T-cell (primary cell): ENCODE measurements at regions not wholly inside any gene's neighbourhood (a gene's known extent, or its start where the extent isn't known, plus 50 kb on each side); places are given as distances from the start of the nearest gene placed in this dataset.

Experiments used
- ATAC-seq, 4 experiments: fragments of 200-7000 bp in 3 of 4; fragments of 150-1000 bp in 1 of 4; cut with Tn5 transposase; replicated peaks in 1 of 4; 1 replicate in 3 of 4; 2 replicates in 1 of 4; pipeline ENCODE4 v1.10.0; 2021; ENCODE audit warnings: moderate library complexity in 3 of 4, mild to moderate bottlenecking in 2 of 4, moderate number of reproducible peaks in 1 of 4
- CTCF ChIA-PET, 2 donors: fragments of 300-600 bp; sonication (Branson Sonifier 250); formaldehyde crosslinking; loops; one replicate each; lab custom pipeline; 2022; ENCODE audit warnings: antibody characterized with exemption in 2 of 2; lab: Charles Lee
- POLR2A ChIA-PET, 2 donors: fragments of 300-600 bp; sonication (Branson Sonifier 250); formaldehyde crosslinking; loops; one replicate each; lab custom pipeline; 2022; ENCODE audit warnings: antibody characterized with exemption in 2 of 2; lab: Charles Lee
- DNase-seq, 35 experiments: peaks; one replicate each; pipeline versions ENCODE4 v3.0.0 to v3.0.0-alpha.2; 2013 to 2023
- H3K27ac ChIP-seq: one replicate; pipeline ENCODE4 v1.5.1; 2013; ENCODE audit warnings: low read length
- H3K27me3 ChIP-seq, 2 experiments: replicated peaks in 1 of 2; 1 replicate in 1 of 2; 2 replicates in 1 of 2; pipeline versions ENCODE4 v1.6.1 to v1.7.0; 2013; ENCODE audit warnings: low read length in 1 of 2, mixed read lengths in 1 of 2; ENCODE audit not compliant: control insufficient read depth in 2 of 2, insufficient read depth in 2 of 2; ENCODE audit errors: extremely low read depth in 1 of 2
- H3K36me3 ChIP-seq, 2 donors: 1 replicate in 1 of 2; 2 replicates in 1 of 2; pipeline versions ENCODE4 v1.6.1 to v1.7.0; 2013; ENCODE audit warnings: low read length in 1 of 2; ENCODE audit not compliant: control insufficient read depth in 2 of 2, insufficient read depth in 1 of 2; ENCODE audit errors: extremely low read depth in 1 of 2
- H3K4me1 ChIP-seq, 2 experiments: 1 replicate in 1 of 2; 2 replicates in 1 of 2; pipeline versions ENCODE4 v1.6.1 to v1.7.0; 2013; ENCODE audit warnings: low read length in 2 of 2, mixed read lengths in 1 of 2; ENCODE audit not compliant: insufficient read depth in 2 of 2, control insufficient read depth in 1 of 2; ENCODE audit errors: extremely low read depth in 1 of 2
- H3K4me3 ChIP-seq, 2 donors: 1 replicate in 1 of 2; 2 replicates in 1 of 2; pipeline versions ENCODE4 v1.5.1 to v1.7.0; 2013; ENCODE audit warnings: mild to moderate bottlenecking in 2 of 2, low read length in 1 of 2, moderate library complexity in 1 of 2; ENCODE audit not compliant: control insufficient read depth in 1 of 2; ENCODE audit errors: extremely low read depth in 1 of 2
- H3K9me3 ChIP-seq: 2 replicates; pipeline ENCODE4 v1.7.0; 2013
- H3K27ac Mint-ChIP-seq, 2 donors: one replicate each; pipeline ENCODE4 v1.8.0; 2020 to 2021; ENCODE audit warnings: mild to moderate bottlenecking in 2 of 2, mixed read lengths in 2 of 2
- H3K27me3 Mint-ChIP-seq, 2 donors: one replicate each; pipeline ENCODE4 v1.8.0; 2021 to 2022; ENCODE audit warnings: mixed read lengths in 2 of 2
- H3K36me3 Mint-ChIP-seq: one replicate; pipeline ENCODE4 v1.8.0; 2021; ENCODE audit warnings: mixed read lengths
- H3K4me1 Mint-ChIP-seq, 3 donors: one replicate each; pipeline ENCODE4 v1.8.0; 2020 to 2022; ENCODE audit warnings: mixed read lengths in 3 of 3, mild to moderate bottlenecking in 1 of 3
- H3K4me3 Mint-ChIP-seq, 3 donors: one replicate each; pipeline ENCODE4 v1.8.0; 2020 to 2022; ENCODE audit warnings: mild to moderate bottlenecking in 3 of 3, mixed read lengths in 3 of 3, moderate library complexity in 3 of 3
- H3K9me3 Mint-ChIP-seq, 3 donors: one replicate each; pipeline ENCODE4 v1.8.0; 2020 to 2022; ENCODE audit warnings: mixed read lengths in 3 of 3
- WGBS: methylation state at CpG from one replicate; pipeline ENCODE4 v1.1.5; 2013; ENCODE audit warnings: missing lambda C conversion rate; ENCODE audit not compliant: insufficient coverage; 5-methylcytosine and 5-hydroxymethylcytosine counted together

GRCh38 chr1:238778113-238778512, 608.3 kb upstream of the CHRM3 start:
- no CpG with 5 or more reads among the region's 1 CpG for WGBS
- CTCF ChIA-PET, result no interaction called here
- Mint-ChIP-seq H3K27ac (no peak overlapping the region), H3K4me3 (no peak overlapping the region), H3K9me3 (peaks cover 6 to 18% (median 10%) of the 10 kb centered on the region in 3 donors), H3K36me3 (no peaks in the 10 kb centered on the region), H3K4me1 (no peaks in the 10 kb centered on the region), H3K27me3 (no peaks in the 10 kb centered on the region)
- Histone ChIP-seq H3K36me3 (no peaks in the 10 kb centered on the region), H3K27me3 (no peaks in the 10 kb centered on the region), H3K4me3 (no peak overlapping the region), H3K4me1 (no peaks in the 10 kb centered on the region), H3K27ac (no peak overlapping the region), H3K9me3 (no peaks in the 10 kb centered on the region)
- ATAC-seq, result no peak
- no peak for DNase-seq
- POLR2A ChIA-PET, result interaction anchor here in 1 of 2 donors (0.6 kb wide), 1 partner anchor 906 kb away, joined by 3 read pairs; no protein-coding TSS in a partner anchor

GRCh38 chr1:238777551-238777950, 608.8 kb upstream of the CHRM3 start:
- Mint-ChIP-seq H3K4me3 (no peak overlapping the region), H3K36me3 (no peaks in the 10 kb centered on the region), H3K9me3 (peaks cover 5 to 15% (median 10%) of the 10 kb centered on the region in 3 donors), H3K27me3 (no peaks in the 10 kb centered on the region), H3K4me1 (no peaks in the 10 kb centered on the region), H3K27ac (no peak overlapping the region)
- Histone ChIP-seq H3K36me3 (no peaks in the 10 kb centered on the region), H3K9me3 (no peaks in the 10 kb centered on the region), H3K4me1 (no peaks in the 10 kb centered on the region), H3K4me3 (no peak overlapping the region), H3K27ac (no peak overlapping the region), H3K27me3 (no peaks in the 10 kb centered on the region)
- ChIA-PET CTCF (no interaction called here), POLR2A (no interaction called here)
- DNase-seq (no peak), ATAC-seq (no peak)

- Mint-ChIP-seq H3K27ac (no peak overlapping the region), H3K27me3 (no peaks in the 10 kb centered on the region), H3K36me3 (no peaks in the 10 kb centered on the region), H3K9me3 (peaks cover 0 to 23% (median 10%) of the 10 kb centered on the region in 3 donors), H3K4me1 (no peaks in the 10 kb centered on the region), H3K4me3 (no peak overlapping the region)
- WGBS, result 86% methylated on average over 3 of the region's 3 CpGs
- Histone ChIP-seq H3K4me1 (no peaks in the 10 kb centered on the region), H3K4me3 (no peak overlapping the region), H3K36me3 (no peaks in the 10 kb centered on the region), H3K9me3 (no peaks in the 10 kb centered on the region), H3K27me3 (no peaks in the 10 kb centered on the region), H3K27ac (no peak overlapping the region)
- DNase-seq (no peak), ATAC-seq (no peak)
- ChIA-PET CTCF (no interaction called here), POLR2A (no interaction called here)
These were observed 610.2 kb upstream of the CHRM3 start for GRCh38 chr1:238776126-238776525.

GRCh38 chr1:238772322-238772721, 614.0 kb upstream of the CHRM3 start:
- Histone ChIP-seq H3K36me3 (no peaks in the 10 kb centered on the region), H3K27ac (no peak overlapping the region), H3K4me1 (no peaks in the 10 kb centered on the region), H3K4me3 (no peak overlapping the region), H3K9me3 (no peaks in the 10 kb centered on the region), H3K27me3 (no peaks in the 10 kb centered on the region)
- no peak for ATAC-seq
- no CpG with 5 or more reads among the region's 2 CpGs for WGBS
- Mint-ChIP-seq H3K27me3 (no peaks in the 10 kb centered on the region), H3K27ac (no peak overlapping the region), H3K4me3 (no peak overlapping the region), H3K9me3 (peaks cover 4 to 11% (median 9%) of the 10 kb centered on the region in 3 donors), H3K4me1 (no peaks in the 10 kb centered on the region), H3K36me3 (no peaks in the 10 kb centered on the region)
- CTCF ChIA-PET, result no interaction called here
- POLR2A ChIA-PET, result no interaction called here
- DNase-seq, result no peak

GRCh38 chr1:238767321-238767720, 619.0 kb upstream of the CHRM3 start:
- no peaks in the 10 kb centered on the region for H3K36me3 Mint-ChIP-seq
- no peak for ATAC-seq
- no peaks in the 10 kb centered on the region for H3K36me3 ChIP-seq
- H3K27ac Mint-ChIP-seq, result no peak overlapping the region
- DNase-seq, result no peak
- H3K9me3 ChIP-seq, result no peaks in the 10 kb centered on the region
- H3K4me3 Mint-ChIP-seq, result no peak overlapping the region
- peaks cover 18 to 45% (median 20%) of the 10 kb centered on the region in 3 donors for H3K9me3 Mint-ChIP-seq
- H3K4me3 ChIP-seq, result no peak overlapping the region
- H3K4me1 ChIP-seq, result no peaks in the 10 kb centered on the region
- no peaks in the 10 kb centered on the region for H3K4me1 Mint-ChIP-seq
- CTCF ChIA-PET, result no interaction called here
- H3K27me3 ChIP-seq, result no peaks in the 10 kb centered on the region
- WGBS, result no CpG with 5 or more reads among the region's 2 CpGs
- H3K27ac ChIP-seq, result no peak overlapping the region
- H3K27me3 Mint-ChIP-seq, result no peaks in the 10 kb centered on the region
- POLR2A ChIA-PET, result interaction anchor here in 1 of 2 donors (0.6 kb wide), 1 partner anchor 15 kb away, joined by 3 read pairs; no protein-coding TSS in a partner anchor

- Histone ChIP-seq H3K27ac (no peak overlapping the region), H3K27me3 (no peaks in the 10 kb centered on the region), H3K4me1 (no peaks in the 10 kb centered on the region), H3K36me3 (no peaks in the 10 kb centered on the region), H3K4me3 (no peak overlapping the region), H3K9me3 (no peaks in the 10 kb centered on the region)
- no peak for DNase-seq
- no peak overlapping the region for H3K4me3 Mint-ChIP-seq
- H3K27me3 Mint-ChIP-seq, result no peaks in the 10 kb centered on the region
- H3K4me1 Mint-ChIP-seq, result no peaks in the 10 kb centered on the region
- ChIA-PET CTCF (no interaction called here), POLR2A (no interaction called here)
- no peak overlapping the region for H3K27ac Mint-ChIP-seq
- no peak for ATAC-seq
- peaks cover 18 to 37% (median 20%) of the 10 kb centered on the region in 3 donors for H3K9me3 Mint-ChIP-seq
- WGBS, result no CpG with 5 or more reads among the region's 2 CpGs
- no peaks in the 10 kb centered on the region for H3K36me3 Mint-ChIP-seq
These were observed 621.6 kb upstream of the CHRM3 start for GRCh38 chr1:238764779-238765178.

GRCh38 chr1:238753252-238753651, 633.1 kb upstream of the CHRM3 start:
- CTCF ChIA-PET, result no interaction called here
- ATAC-seq, result no peak
- H3K36me3 Mint-ChIP-seq, result no peaks in the 10 kb centered on the region
- H3K27ac ChIP-seq, result no peak overlapping the region
- H3K9me3 ChIP-seq, result no peaks in the 10 kb centered on the region
- H3K9me3 Mint-ChIP-seq, result peaks cover 4 to 14% (median 10%) of the 10 kb centered on the region in 3 donors
- no peaks in the 10 kb centered on the region for H3K4me1 Mint-ChIP-seq
- no peak overlapping the region for H3K4me3 Mint-ChIP-seq
- H3K27me3 ChIP-seq, result no peaks in the 10 kb centered on the region
- POLR2A ChIA-PET, result interaction anchor here in 1 of 2 donors (0.6 kb wide), 1 partner anchor 15 kb away, joined by 3 read pairs; no protein-coding TSS in a partner anchor
- H3K4me1 ChIP-seq, result no peaks in the 10 kb centered on the region
- no peaks in the 10 kb centered on the region for H3K36me3 ChIP-seq
- DNase-seq, result no peak
- WGBS, result 84% methylated on average over 2 of the region's 3 CpGs
- no peak overlapping the region for H3K27ac Mint-ChIP-seq
- no peak overlapping the region for H3K4me3 ChIP-seq
- no peaks in the 10 kb centered on the region for H3K27me3 Mint-ChIP-seq
